ENCODE measurements at regions not wholly inside any gene's neighbourhood (a gene's known extent, or its start where the extent isn't known, plus 50 kb on each side); places are given as distances from the start of the nearest gene placed in this dataset.

- ChIA-PET POLR2A (no interaction called here), CTCF (interaction anchor here (0.7 kb wide), 1 partner anchor 47 kb away, joined by 3 read pairs; no protein-coding TSS in a partner anchor)
- no peak for FAIRE-seq
- Histone ChIP-seq H2AFZ (ENCODE audit: low read depth, low read length) (no peak overlapping the region), H3K9me3 (replicated peaks; ENCODE audit: control insufficient read depth, insufficient read depth, low read length) (no peaks in the 10 kb centered on the region), H3K9me1 (replicated peaks; ENCODE audit: control insufficient read depth, extremely low read depth, insufficient read depth, low read length) (no peaks in the 10 kb centered on the region), H3K4me2 (ENCODE audit: insufficient read depth, low read length) (no peak overlapping the region), H3K9ac (replicated peaks; ENCODE audit: extremely low read depth, insufficient read depth, low read length) (no peak overlapping the region), H3K79me2 (ENCODE audit: control insufficient read depth, insufficient read depth, low read length) (no peaks in the 10 kb centered on the region), H3K4me3 (replicated peaks in 1 of 3; ENCODE audit: insufficient read depth in 1 of 3, low read depth in 1 of 3, low read length in 3 of 3) (no peak overlapping the region), H3K27me3 (ENCODE audit: control insufficient read depth in 2 of 2, insufficient read depth in 2 of 2, low read length in 2 of 2) (no peaks in the 10 kb centered on the region), H3K4me1 (ENCODE audit: control insufficient read depth, extremely low read depth, insufficient read depth, low read length) (no peaks in the 10 kb centered on the region), H3K27ac (ENCODE audit: insufficient read depth, low read depth, low read length) (no peak overlapping the region), H3K36me3 (ENCODE audit: control insufficient read depth in 2 of 2, extremely low read depth in 1 of 2, insufficient read depth in 2 of 2, low read length in 2 of 2) (no peaks in the 10 kb centered on the region), H4K20me1 (replicated peaks; ENCODE audit: control insufficient read depth, extremely low read depth, insufficient read depth, low read length) (no peaks in the 10 kb centered on the region)
- TF ChIP-seq EZH2 (IDR thresholded peaks at IDR 0.05; ENCODE audit: borderline replicate concordance, low read depth, low read length, severe bottlenecking) = no peak
- no peak for TF ChIP-seq GATA2 (IDR thresholded peaks at IDR 0.05; ENCODE audit: insufficient read depth, insufficient read length, low read depth, low read length)
- no peak for TF ChIP-seq JUN (IDR thresholded peaks at IDR 0.05; ENCODE audit: borderline replicate concordance, insufficient read depth, insufficient read length, low read depth)
- TF ChIP-seq CTCF (IDR thresholded peaks at IDR 0.05; ENCODE audit: extremely low read depth in 1 of 2, insufficient read depth in 1 of 2, low read depth in 1 of 2, low read length in 2 of 2) = no peak
- TF ChIP-seq FOS (IDR thresholded peaks at IDR 0.05; ENCODE audit: borderline replicate concordance, insufficient read depth, low read length) = no peak
- TF ChIP-seq, protein P1, sequence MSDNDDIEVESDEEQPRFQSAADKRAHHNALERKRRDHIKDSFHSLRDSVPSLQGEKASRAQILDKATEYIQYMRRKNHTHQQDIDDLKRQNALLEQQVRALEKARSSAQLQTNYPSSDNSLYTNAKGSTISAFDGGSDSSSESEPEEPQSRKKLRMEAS (IDR thresholded peaks at IDR 0.05; ENCODE audit: insufficient read depth, insufficient read length) = no peak
- no peak for TF ChIP-seq MYC (IDR thresholded peaks at IDR 0.05; ENCODE audit: low read depth, low read length)
- no peak for TF ChIP-seq POLR2A (IDR thresholded peaks at IDR 0.05; ENCODE audit: low read depth, low read length)
- no peak for TF ChIP-seq POLR2AphosphoS5 (IDR thresholded peaks at IDR 0.05; ENCODE audit: insufficient read depth, low read depth, low read length)
- intact Hi-C loops (cut with micrococcal nuclease) = no loop called here
- DNase-seq (ENCODE audit: low read depth, low spot score) = no peak
- dilution Hi-C loops (cut with MboI; ENCODE audit: extremely low pct_ligation_motif_present, low sequenced_read_pairs) = no loop called here
- no TSS peak for BruUV-seq (replicated peaks)
These were observed 355.3 kb upstream of the ZNF385D start for GRCh38 chr3:22106213-22106896.

Measured in endothelial cell of umbilical vein (primary cell).